CD14-positive monocyte (primary cell): ENCODE measurements at regions not wholly inside any gene's neighbourhood (a gene's known extent, or its start where the extent isn't known, plus 50 kb on each side); places are given as distances from the start of the nearest gene placed in this dataset.

Source experiments
- DNase-seq, 3 donors: peaks; one replicate each; pipeline ENCODE4 v3.0.0-alpha.2; 2011 to 2022
- H2AFZ ChIP-seq: 2 replicates; pipeline ENCODE4 v1.6.0; 2012; ENCODE audit warnings: mild to moderate bottlenecking, low read depth, low read length, inconsistent platforms; ENCODE audit not compliant: insufficient read depth, poor library complexity, severe bottlenecking
- H3K27ac ChIP-seq, 2 donors: 1 replicate in 1 of 2; 2 replicates in 1 of 2; pipeline ENCODE4 v1.5.1; 2012 to 2013; ENCODE audit warnings: low read length in 2 of 2, control low read depth in 1 of 2, inconsistent platforms in 1 of 2, low read depth in 1 of 2, mild to moderate bottlenecking in 1 of 2
- H3K27me3 ChIP-seq, 2 donors: one replicate each; pipeline versions ENCODE4 v1.6.0 to v1.6.1; 2011 to 2013; ENCODE audit warnings: low read length in 2 of 2; ENCODE audit not compliant: control insufficient read depth in 2 of 2, insufficient read depth in 2 of 2
- H3K36me3 ChIP-seq, 2 donors: replicated peaks in 1 of 2; 1 replicate in 1 of 2; 2 replicates in 1 of 2; pipeline versions ENCODE4 v1.5.1 to v1.6.1; 2012 to 2013; ENCODE audit warnings: low read length in 2 of 2, control low read depth in 1 of 2, inconsistent platforms in 1 of 2, mild to moderate bottlenecking in 1 of 2; ENCODE audit not compliant: insufficient read depth in 2 of 2, control insufficient read depth in 1 of 2
- H3K4me1 ChIP-seq, 2 donors: 1 replicate in 1 of 2; 2 replicates in 1 of 2; pipeline versions ENCODE4 v1.5.1 to v1.6.1; 2012 to 2013; ENCODE audit warnings: low read length in 2 of 2, control low read depth in 1 of 2, inconsistent platforms in 1 of 2, mild to moderate bottlenecking in 1 of 2, moderate library complexity in 1 of 2; ENCODE audit not compliant: insufficient read depth in 2 of 2, control insufficient read depth in 1 of 2
- H3K4me2 ChIP-seq: replicated peaks from 2 replicates; pipeline ENCODE3; 2012; ENCODE audit warnings: low read length, moderate library complexity, mild to moderate bottlenecking; ENCODE audit not compliant: poor library complexity, severe bottlenecking; ENCODE audit errors: extremely low read depth
- H3K4me3 ChIP-seq, 3 experiments: fragments of 200-600 bp in 1 of 3; sonication (generic) in 1 of 3; replicated peaks in 1 of 3; 1 replicate in 2 of 3; 2 replicates in 1 of 3; pipeline ENCODE4 v1.5.1; 2011 to 2013; ENCODE audit warnings: low read length in 3 of 3, mild to moderate bottlenecking in 3 of 3, control low read depth in 2 of 3, low read depth in 2 of 3, inconsistent platforms in 1 of 3, moderate library complexity in 1 of 3
- H3K79me2 ChIP-seq: 2 replicates; pipeline ENCODE4 v1.6.0; 2012; ENCODE audit warnings: mild to moderate bottlenecking, control low read depth, inconsistent platforms, low read length, moderate library complexity; ENCODE audit not compliant: insufficient read depth
- H3K9ac ChIP-seq: 2 replicates; pipeline ENCODE4 v1.6.0; 2017; ENCODE audit warnings: low read length, mild to moderate bottlenecking; ENCODE audit not compliant: insufficient read depth, poor library complexity, severe bottlenecking
- H3K9me3 ChIP-seq, 2 donors: replicated peaks in 1 of 2; 1 replicate in 1 of 2; 2 replicates in 1 of 2; pipeline versions ENCODE4 v1.5.1 to v1.6.1; 2012 to 2013; ENCODE audit warnings: low read length in 2 of 2, control low read depth in 1 of 2; ENCODE audit not compliant: control insufficient read depth in 1 of 2, insufficient read depth in 1 of 2
- H4K20me1 ChIP-seq: 2 replicates; pipeline ENCODE4 v1.6.0; 2012; ENCODE audit warnings: mild to moderate bottlenecking, low read length, control low read depth, moderate library complexity; ENCODE audit not compliant: insufficient read depth
- H3K27ac Mint-ChIP-seq, 7 donors: one replicate each; pipeline ENCODE4 v1.8.0; 2020; ENCODE audit warnings: mild to moderate bottlenecking in 7 of 7, mixed read lengths in 7 of 7, moderate library complexity in 6 of 7, inconsistent platforms in 2 of 7
- H3K27me3 Mint-ChIP-seq, 3 donors: one replicate each; pipeline ENCODE4 v1.8.0; 2021 to 2022; ENCODE audit warnings: low read depth in 3 of 3, mild to moderate bottlenecking in 3 of 3, mixed read lengths in 3 of 3, moderate library complexity in 3 of 3, inconsistent platforms in 1 of 3
- H3K36me3 Mint-ChIP-seq, 2 donors: one replicate each; pipeline ENCODE4 v1.8.0; 2020; ENCODE audit warnings: mixed read lengths in 2 of 2, inconsistent platforms in 1 of 2, mild to moderate bottlenecking in 1 of 2
- H3K4me1 Mint-ChIP-seq: one replicate; pipeline ENCODE4 v1.8.0; 2020; ENCODE audit warnings: mild to moderate bottlenecking, mixed read lengths
- H3K4me3 Mint-ChIP-seq, 2 donors: one replicate each; pipeline ENCODE4 v1.8.0; 2020; ENCODE audit warnings: mild to moderate bottlenecking in 2 of 2, mixed read lengths in 2 of 2, moderate library complexity in 1 of 2
- H3K9me3 Mint-ChIP-seq, 7 donors: one replicate each; pipeline ENCODE4 v1.8.0; 2020 to 2022; ENCODE audit warnings: mixed read lengths in 7 of 7, mild to moderate bottlenecking in 6 of 7, moderate library complexity in 6 of 7, inconsistent platforms in 2 of 7
- WGBS: methylation state at CpG from one replicate; pipeline ENCODE4 v1.1.5; 2013; ENCODE audit warnings: missing lambda C conversion rate; ENCODE audit not compliant: insufficient coverage; 5-methylcytosine and 5-hydroxymethylcytosine counted together
- intact Hi-C, 2 donors: fragments of 100-400 bp; cut with micrococcal nuclease; formaldehyde crosslinking; loops; one replicate each; pipeline versions ENCODE4 v1.15.0 to v1.15.1; 2023
- TF ChIP-seq, protein P1 (sequence below): fragments of 200-600 bp; IDR thresholded peaks from one replicate; pipeline ENCODE4 v1.8.0; 2022; ENCODE audit warnings: antibody characterized with exemption, mild to moderate bottlenecking

DNA sequence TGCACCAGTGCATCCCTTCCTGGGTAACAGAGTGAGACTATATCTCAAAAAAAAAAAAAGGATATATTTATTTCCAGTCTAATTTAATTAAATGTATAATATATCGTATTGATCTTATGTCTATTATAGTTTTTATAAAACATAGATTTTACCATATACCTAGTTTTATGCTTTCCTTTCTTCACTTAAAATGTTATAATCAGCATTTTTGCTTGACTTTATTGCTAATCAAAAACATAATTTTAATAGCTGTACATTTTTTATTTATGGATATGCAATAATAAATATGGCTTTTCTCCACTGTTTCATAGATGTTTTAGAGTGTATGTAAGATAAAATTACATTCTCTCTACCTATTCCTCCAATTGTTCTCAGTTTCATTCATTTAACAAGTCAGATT is 958.0 kb downstream of the EPHA4 start:
- WGBS = no CpG with 5 or more reads among the region's 1 CpG
- H3K9ac ChIP-seq = no peak overlapping the region
- no peak for DNase-seq
- H3K36me3 ChIP-seq = no peaks in the 10 kb centered on the region
- H3K9me3 Mint-ChIP-seq = peaks cover 0 to 9% (median 3%) of the 10 kb centered on the region in 7 donors
- H3K9me3 ChIP-seq = no peaks in the 10 kb centered on the region
- intact Hi-C loops = no loop called here
- H3K79me2 ChIP-seq = no peaks in the 10 kb centered on the region
- no peak overlapping the region for H2AFZ ChIP-seq
- no peaks in the 10 kb centered on the region for H3K27me3 Mint-ChIP-seq
- no peak overlapping the region for H3K4me2 ChIP-seq
- H3K27ac ChIP-seq = no peak overlapping the region
- H3K27ac Mint-ChIP-seq = no peak overlapping the region
- H3K36me3 Mint-ChIP-seq = no peaks in the 10 kb centered on the region
- no peaks in the 10 kb centered on the region for H3K27me3 ChIP-seq
- TF ChIP-seq, protein P1, sequence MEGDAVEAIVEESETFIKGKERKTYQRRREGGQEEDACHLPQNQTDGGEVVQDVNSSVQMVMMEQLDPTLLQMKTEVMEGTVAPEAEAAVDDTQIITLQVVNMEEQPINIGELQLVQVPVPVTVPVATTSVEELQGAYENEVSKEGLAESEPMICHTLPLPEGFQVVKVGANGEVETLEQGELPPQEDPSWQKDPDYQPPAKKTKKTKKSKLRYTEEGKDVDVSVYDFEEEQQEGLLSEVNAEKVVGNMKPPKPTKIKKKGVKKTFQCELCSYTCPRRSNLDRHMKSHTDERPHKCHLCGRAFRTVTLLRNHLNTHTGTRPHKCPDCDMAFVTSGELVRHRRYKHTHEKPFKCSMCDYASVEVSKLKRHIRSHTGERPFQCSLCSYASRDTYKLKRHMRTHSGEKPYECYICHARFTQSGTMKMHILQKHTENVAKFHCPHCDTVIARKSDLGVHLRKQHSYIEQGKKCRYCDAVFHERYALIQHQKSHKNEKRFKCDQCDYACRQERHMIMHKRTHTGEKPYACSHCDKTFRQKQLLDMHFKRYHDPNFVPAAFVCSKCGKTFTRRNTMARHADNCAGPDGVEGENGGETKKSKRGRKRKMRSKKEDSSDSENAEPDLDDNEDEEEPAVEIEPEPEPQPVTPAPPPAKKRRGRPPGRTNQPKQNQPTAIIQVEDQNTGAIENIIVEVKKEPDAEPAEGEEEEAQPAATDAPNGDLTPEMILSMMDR = no peak
- H4K20me1 ChIP-seq = no peaks in the 10 kb centered on the region
- H3K4me1 Mint-ChIP-seq = no peaks in the 10 kb centered on the region
- no peaks in the 10 kb centered on the region for H3K4me1 ChIP-seq
- no peak overlapping the region for H3K4me3 ChIP-seq
- H3K4me3 Mint-ChIP-seq = no peak overlapping the region

DNA sequence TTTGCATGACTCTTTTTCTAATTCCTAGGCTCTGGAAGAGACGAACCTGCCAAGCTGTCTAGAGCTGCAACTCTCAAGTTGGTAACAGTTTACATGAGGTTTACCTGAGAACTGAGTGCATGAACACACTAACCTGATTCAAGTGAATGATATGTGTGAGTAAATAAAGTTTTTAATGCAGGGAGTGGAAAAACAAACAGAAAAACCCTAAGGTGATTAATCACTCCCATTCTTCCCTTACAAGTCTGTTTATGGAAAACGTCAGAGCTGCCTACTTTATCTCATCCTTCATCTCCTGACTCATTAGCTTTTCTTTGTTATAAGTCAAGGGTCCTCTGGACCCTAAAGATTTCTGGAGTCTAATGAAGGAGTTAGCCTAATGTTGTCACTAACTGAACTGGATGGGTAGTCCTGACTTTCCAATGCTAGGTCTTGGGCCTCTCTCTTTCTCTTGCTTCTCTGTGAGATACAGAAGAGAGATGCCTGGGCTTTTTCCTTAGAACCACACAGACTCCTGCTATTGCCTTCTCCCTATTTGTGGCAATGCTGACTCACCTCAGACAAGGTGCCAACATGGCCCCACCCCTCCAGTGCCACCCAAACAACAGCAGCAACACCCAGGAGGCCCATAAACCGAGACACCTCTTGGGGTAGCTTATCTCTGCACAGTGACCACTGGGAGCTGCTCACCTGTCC is 952.4 kb downstream of the EPHA4 start:
- Histone ChIP-seq H3K36me3 (no peaks in the 10 kb centered on the region), H3K27me3 (no peaks in the 10 kb centered on the region), H3K9me3 (no peaks in the 10 kb centered on the region), H2AFZ (no peak overlapping the region), H3K27ac (no peak overlapping the region), H3K4me1 (no peaks in the 10 kb centered on the region), H3K9ac (no peak overlapping the region), H3K79me2 (no peaks in the 10 kb centered on the region), H3K4me3 (no peak overlapping the region), H4K20me1 (no peaks in the 10 kb centered on the region), H3K4me2 (no peak overlapping the region)
- no peak for DNase-seq
- H3K27ac Mint-ChIP-seq = no peak overlapping the region
- H3K9me3 Mint-ChIP-seq = peaks cover 0 to 9% (median 2%) of the 10 kb centered on the region in 7 donors
- TF ChIP-seq, protein P1 = no peak
- no peak overlapping the region for H3K4me3 Mint-ChIP-seq
- H3K36me3 Mint-ChIP-seq = no peaks in the 10 kb centered on the region
- no peaks in the 10 kb centered on the region for H3K4me1 Mint-ChIP-seq
- intact Hi-C loops = no loop called here
- 86% methylated on average over 1 of the region's 3 CpGs for WGBS
- H3K27me3 Mint-ChIP-seq = no peaks in the 10 kb centered on the region
